Bronchial epithelial cell (primary cell): ENCODE measurements at regions not wholly inside any gene's neighbourhood (a gene's known extent, or its start where the extent isn't known, plus 50 kb on each side); places are given as distances from the start of the nearest gene placed in this dataset.
A peak's percentile ranks its signal among the peaks of the same experiment; 100 is the strongest.

Source experiments
- DNase-seq: peaks from one replicate; pipeline ENCODE4 v3.0.0-alpha.2; 2010; ENCODE audit warnings: low read depth
- FAIRE-seq: peaks from 2 replicates; lab custom pipeline; 2011; peaks lifted over from hg19 to GRCh38; lab: Jason Lieb, UNC
- H3K27me3 ChIP-seq: 2 replicates; pipeline ENCODE4 v1.5.1; 2011; ENCODE audit warnings: low read length; ENCODE audit not compliant: control insufficient read depth, insufficient read depth
- H3K36me3 ChIP-seq: 2 replicates; pipeline ENCODE4 v1.5.1; 2011; ENCODE audit warnings: low read length; ENCODE audit not compliant: control insufficient read depth, insufficient read depth
- H3K4me3 ChIP-seq: 2 replicates; pipeline ENCODE4 v1.5.1; 2011; ENCODE audit warnings: mild to moderate bottlenecking, low read depth, low read length, control low read depth
- TF ChIP-seq, protein P1 (sequence below): IDR thresholded peaks from 2 replicates; pipeline ENCODE4 v1.5.1; 2011; ENCODE audit warnings: mild to moderate bottlenecking, moderate library complexity, low read length, control low read depth, inconsistent platforms; ENCODE audit not compliant: insufficient read depth, severe bottlenecking

DNA sequence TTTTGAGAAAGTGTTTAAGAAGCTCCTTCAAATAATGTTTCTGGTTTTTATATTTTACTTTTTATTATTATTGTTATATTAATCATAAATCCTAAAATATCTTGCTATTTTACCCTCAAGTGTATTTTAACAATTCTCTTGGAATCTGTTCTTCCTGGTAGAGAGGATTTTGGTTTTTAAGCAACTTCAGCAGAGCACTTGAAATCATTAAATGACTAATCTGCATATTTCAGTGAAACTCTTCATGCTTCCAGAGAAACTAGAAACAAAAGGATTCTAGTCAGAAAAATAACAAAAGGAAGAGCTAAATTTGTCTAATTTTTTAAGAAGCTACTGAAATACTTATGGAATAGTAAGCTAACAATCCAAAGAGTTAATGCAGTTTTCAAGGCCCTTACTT is 1057.3 kb downstream of the TLE1 start:
- H3K36me3 ChIP-seq = no peaks in the 10 kb centered on the region
- DNase-seq (no peak), FAIRE-seq (no peak)
- no peak overlapping the region for H3K4me3 ChIP-seq
- no peaks in the 10 kb centered on the region for H3K27me3 ChIP-seq
- TF ChIP-seq, protein P1, sequence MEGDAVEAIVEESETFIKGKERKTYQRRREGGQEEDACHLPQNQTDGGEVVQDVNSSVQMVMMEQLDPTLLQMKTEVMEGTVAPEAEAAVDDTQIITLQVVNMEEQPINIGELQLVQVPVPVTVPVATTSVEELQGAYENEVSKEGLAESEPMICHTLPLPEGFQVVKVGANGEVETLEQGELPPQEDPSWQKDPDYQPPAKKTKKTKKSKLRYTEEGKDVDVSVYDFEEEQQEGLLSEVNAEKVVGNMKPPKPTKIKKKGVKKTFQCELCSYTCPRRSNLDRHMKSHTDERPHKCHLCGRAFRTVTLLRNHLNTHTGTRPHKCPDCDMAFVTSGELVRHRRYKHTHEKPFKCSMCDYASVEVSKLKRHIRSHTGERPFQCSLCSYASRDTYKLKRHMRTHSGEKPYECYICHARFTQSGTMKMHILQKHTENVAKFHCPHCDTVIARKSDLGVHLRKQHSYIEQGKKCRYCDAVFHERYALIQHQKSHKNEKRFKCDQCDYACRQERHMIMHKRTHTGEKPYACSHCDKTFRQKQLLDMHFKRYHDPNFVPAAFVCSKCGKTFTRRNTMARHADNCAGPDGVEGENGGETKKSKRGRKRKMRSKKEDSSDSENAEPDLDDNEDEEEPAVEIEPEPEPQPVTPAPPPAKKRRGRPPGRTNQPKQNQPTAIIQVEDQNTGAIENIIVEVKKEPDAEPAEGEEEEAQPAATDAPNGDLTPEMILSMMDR = no peak

DNA sequence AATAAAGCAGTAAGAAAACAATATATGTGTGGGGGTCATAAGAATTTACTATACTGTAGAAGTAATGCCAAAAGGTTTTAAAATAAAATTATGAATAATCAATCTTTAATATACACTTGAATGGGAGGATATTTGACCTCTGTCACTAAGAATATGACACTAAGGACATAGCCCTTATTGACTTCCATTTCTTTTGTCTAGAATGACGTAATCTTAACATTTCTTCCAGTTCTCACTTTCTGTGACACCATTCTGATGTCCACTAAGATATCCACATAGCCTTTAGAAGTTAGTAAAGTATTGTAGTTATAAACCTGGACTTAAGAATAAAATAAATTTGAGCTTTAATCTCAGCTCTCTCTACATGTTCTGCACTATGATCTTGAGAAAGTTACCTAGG is 1050.7 kb downstream of the TLE4 start:
- TF ChIP-seq, protein P1 = no peak
- no peak for FAIRE-seq
- DNase-seq = no peak
- Histone ChIP-seq H3K4me3 (no peak overlapping the region), H3K36me3 (no peaks in the 10 kb centered on the region), H3K27me3 (no peaks in the 10 kb centered on the region)

DNA sequence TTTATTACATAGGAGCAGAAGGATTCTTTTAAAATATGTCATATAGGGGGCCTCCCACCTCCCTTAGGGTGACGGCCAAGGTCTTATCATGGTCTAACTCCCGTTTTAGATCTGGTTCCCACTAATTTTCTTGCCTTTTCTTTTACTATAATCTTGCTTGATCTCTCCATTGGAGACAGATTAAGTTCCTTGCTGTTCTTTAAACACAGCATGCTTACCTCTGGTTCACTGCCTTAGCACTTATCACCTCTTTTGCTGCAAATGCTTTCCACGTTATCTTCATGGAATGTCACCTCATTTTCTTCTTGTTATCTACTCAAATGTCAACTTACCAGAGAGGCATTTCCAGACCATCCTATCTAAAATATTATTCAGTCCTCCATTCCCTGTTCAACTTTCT is 1047.6 kb downstream of the TLE4 start:
- DNase-seq (no peak), FAIRE-seq (no peak)
- Histone ChIP-seq H3K36me3 (no peaks in the 10 kb centered on the region), H3K4me3 (no peak overlapping the region), H3K27me3 (no peaks in the 10 kb centered on the region)
- TF ChIP-seq, protein P1 = no peak

DNA sequence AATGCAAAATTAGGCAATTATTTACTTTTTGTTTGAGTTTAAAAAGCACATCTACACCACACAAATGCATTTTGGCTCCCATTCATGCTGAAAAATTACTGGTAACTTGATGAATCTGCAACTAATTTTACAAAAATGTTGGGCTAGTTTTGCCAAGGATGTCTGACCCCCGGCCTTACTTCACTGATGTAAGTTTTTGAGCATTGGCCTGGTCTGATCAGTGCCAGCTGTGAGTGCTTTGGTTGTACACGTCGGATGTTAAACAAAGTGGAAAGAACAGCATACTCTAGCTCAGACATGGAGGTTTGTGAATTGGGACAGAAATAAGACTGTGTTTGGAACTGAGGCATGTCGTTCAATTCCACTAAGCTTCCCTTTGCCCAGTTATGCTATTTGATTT is 1044.2 kb downstream of the TLE4 start:
- TF ChIP-seq, protein P1 = no peak
- no peak for FAIRE-seq
- H3K36me3 ChIP-seq = no peaks in the 10 kb centered on the region
- H3K27me3 ChIP-seq = no peaks in the 10 kb centered on the region
- DNase-seq = no peak
- no peak overlapping the region for H3K4me3 ChIP-seq

DNA sequence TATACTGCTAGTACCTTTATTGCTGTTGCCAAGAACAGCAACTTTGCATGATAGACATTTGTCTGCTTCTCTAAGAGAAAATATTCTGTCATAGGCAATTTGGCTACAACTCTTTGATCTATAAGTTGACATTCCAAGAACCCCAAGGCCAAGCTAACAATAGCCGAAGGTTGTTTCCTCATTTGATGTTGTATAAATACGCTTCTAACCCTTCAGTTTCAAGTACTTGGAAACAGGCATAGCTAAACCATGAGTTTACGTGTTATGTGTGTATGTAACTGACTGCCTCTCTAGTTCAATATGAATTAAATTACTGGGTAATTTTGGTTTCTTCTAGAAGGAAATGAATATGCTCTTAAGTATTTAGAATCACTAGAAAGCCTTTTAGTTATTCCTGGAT is 1034.0 kb downstream of the TLE4 start:
- no peak overlapping the region for H3K4me3 ChIP-seq
- no peaks in the 10 kb centered on the region for H3K36me3 ChIP-seq
- TF ChIP-seq, protein P1 = no peak
- H3K27me3 ChIP-seq = no peaks in the 10 kb centered on the region
- FAIRE-seq (no peak), DNase-seq (no peak)

DNA sequence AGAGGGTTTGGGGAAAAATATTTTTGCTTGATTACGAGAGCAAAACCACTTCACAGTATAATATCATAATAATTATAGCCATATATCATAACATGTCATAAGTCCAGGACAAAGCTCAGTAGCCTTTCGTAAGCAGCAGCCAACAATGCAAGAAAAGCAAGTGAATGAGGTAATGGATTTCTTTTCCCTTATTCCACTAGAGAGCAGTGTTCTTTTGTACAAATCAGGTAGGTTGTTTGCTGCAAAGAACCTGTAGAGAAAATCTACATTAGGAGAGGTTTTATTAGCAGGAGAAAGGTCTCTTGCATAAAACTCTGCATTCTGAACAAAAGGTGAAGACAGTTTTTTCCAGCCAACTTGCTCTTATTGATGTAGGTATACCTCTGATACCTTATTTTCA is 1033.4 kb downstream of the TLE4 start:
- DNase-seq (peak; percentile 41), FAIRE-seq (no peak)
- TF ChIP-seq, protein P1 = peak; percentile 33
- Histone ChIP-seq H3K36me3 (no peaks in the 10 kb centered on the region), H3K27me3 (no peaks in the 10 kb centered on the region), H3K4me3 (no peak overlapping the region)
